GM12874 (cell line): ENCODE measurements at regions not wholly inside any gene's neighbourhood (a gene's known extent, or its start where the extent isn't known, plus 50 kb on each side); places are given as distances from the start of the nearest gene placed in this dataset.

ENCODE experiments used
- CTCF ChIP-seq: IDR thresholded peaks from 2 replicates; pipeline ENCODE4 v1.5.1; 2011; ENCODE audit warnings: low read depth, mild to moderate bottlenecking, control low read depth, low read length, moderate library complexity; ENCODE audit not compliant: insufficient read depth

GRCh38 chr19:28465371-28466086, 747.4 kb downstream of the UQCRFS1 start:
- no peak for TF ChIP-seq CTCF

GRCh38 chr19:28463493-28464053, 749.4 kb downstream of the UQCRFS1 start:
- no peak for TF ChIP-seq CTCF

- no peak for TF ChIP-seq CTCF
These were observed 755.3 kb downstream of the UQCRFS1 start for GRCh38 chr19:28457620-28458019.

GRCh38 chr19:28456708-28457320, 756.1 kb downstream of the UQCRFS1 start:
- no peak for TF ChIP-seq CTCF

GRCh38 chr19:28456252-28456651, 756.7 kb downstream of the UQCRFS1 start:
- TF ChIP-seq CTCF, result no peak

GRCh38 chr19:28454083-28454482, 758.9 kb downstream of the UQCRFS1 start:
- no peak for TF ChIP-seq CTCF

GRCh38 chr19:28453420-28453819, 759.5 kb downstream of the UQCRFS1 start:
- TF ChIP-seq CTCF, result no peak
